ENCODE measurements at regions not wholly inside any gene's neighbourhood (a gene's known extent, or its start where the extent isn't known, plus 50 kb on each side); places are given as distances from the start of the nearest gene placed in this dataset.

DNA sequence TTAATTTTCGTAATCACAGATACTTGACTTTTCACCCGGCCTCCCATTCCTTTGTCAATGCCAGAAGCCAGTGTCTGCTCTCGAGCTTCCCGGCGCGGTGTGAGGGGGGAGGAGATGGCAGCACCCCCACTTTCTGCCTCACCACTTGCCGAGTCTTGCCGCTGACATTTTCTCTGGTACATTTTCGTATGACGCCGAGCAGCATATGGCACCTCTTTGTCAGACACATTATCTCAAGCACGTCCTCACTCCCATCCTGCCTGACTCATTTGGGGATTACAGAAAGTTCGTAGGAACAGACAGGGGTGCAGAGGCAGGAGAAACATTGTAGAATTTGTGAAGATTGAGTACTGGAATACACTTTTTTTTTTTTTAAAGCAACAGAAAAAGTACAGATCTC is 60.8 kb upstream of the SORCS3 start:
- no peaks in the 10 kb centered on the region for H3K9me3 ChIP-seq

DNA sequence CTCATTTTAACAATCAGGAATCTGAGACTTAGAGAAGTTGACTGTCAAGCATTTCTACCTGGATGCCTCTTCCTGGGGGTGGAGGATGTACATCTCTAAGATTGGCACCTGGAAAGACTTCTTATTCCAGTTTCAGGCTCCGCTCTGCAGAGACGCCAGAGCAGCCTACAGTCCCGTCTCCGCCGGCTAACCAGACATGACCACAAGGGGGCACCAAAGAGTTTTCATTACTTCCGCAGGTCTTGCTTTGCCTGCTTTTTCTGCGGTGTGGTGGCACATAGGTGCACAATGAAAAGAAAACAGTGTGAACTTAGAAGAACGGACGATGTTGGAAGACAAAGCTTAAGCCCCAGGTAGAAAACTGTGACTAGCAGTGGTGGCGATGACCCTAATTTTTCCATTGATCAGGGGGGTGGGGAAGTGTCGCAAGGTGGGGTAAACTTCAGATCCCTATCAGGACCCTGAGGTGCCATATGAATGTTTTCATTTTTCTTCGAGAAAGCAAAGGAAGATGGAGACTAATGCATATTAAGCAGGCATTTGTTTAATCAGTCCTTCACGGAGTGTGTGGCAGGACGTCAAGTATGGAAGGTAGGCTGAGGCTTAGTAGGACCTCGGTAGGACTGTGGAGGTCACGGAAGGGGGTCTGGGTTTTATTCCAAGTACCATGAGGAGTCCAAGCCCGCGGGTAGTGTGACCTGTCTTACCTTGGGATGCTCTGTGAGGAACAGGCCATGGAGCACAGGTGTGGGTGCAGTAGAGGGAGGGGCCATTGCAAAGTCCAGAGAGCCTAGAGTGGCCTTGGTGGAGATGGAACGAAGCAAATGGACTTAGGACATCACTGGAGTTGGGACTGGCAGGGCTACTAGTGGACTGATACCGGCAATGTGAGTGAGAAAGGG is 60.1 kb upstream of the SORCS3 start:
- Histone ChIP-seq H3K27ac (no peak overlapping the region), H3K4me3 (no peak overlapping the region), H3K27me3 (no peaks in the 10 kb centered on the region), H3K36me3 (no peaks in the 10 kb centered on the region), H3K9me3 (no peaks in the 10 kb centered on the region), H3K4me1 (no peaks in the 10 kb centered on the region)
- peak; percentile 40 to 83 (median 58) for DNase-seq
- TF ChIP-seq, protein P1, sequence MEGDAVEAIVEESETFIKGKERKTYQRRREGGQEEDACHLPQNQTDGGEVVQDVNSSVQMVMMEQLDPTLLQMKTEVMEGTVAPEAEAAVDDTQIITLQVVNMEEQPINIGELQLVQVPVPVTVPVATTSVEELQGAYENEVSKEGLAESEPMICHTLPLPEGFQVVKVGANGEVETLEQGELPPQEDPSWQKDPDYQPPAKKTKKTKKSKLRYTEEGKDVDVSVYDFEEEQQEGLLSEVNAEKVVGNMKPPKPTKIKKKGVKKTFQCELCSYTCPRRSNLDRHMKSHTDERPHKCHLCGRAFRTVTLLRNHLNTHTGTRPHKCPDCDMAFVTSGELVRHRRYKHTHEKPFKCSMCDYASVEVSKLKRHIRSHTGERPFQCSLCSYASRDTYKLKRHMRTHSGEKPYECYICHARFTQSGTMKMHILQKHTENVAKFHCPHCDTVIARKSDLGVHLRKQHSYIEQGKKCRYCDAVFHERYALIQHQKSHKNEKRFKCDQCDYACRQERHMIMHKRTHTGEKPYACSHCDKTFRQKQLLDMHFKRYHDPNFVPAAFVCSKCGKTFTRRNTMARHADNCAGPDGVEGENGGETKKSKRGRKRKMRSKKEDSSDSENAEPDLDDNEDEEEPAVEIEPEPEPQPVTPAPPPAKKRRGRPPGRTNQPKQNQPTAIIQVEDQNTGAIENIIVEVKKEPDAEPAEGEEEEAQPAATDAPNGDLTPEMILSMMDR (IDR thresholded peaks at IDR 0.05): peak; percentile 41 to 74 (median 60)
- no peak for TF ChIP-seq POLR2A (IDR thresholded peaks at IDR 0.05)

More for the DNA sequence above, 60.8 kb upstream of the SORCS3 start:
- Histone ChIP-seq H3K27me3 (no peaks in the 10 kb centered on the region), H3K4me3 (no peak overlapping the region), H3K27ac (no peak overlapping the region), H3K4me1 (no peaks in the 10 kb centered on the region), H3K36me3 (no peaks in the 10 kb centered on the region)
- TF ChIP-seq, protein P1 (IDR thresholded peaks at IDR 0.05): no peak
- no peak for TF ChIP-seq POLR2A (IDR thresholded peaks at IDR 0.05)
- DNase-seq: no peak

DNA sequence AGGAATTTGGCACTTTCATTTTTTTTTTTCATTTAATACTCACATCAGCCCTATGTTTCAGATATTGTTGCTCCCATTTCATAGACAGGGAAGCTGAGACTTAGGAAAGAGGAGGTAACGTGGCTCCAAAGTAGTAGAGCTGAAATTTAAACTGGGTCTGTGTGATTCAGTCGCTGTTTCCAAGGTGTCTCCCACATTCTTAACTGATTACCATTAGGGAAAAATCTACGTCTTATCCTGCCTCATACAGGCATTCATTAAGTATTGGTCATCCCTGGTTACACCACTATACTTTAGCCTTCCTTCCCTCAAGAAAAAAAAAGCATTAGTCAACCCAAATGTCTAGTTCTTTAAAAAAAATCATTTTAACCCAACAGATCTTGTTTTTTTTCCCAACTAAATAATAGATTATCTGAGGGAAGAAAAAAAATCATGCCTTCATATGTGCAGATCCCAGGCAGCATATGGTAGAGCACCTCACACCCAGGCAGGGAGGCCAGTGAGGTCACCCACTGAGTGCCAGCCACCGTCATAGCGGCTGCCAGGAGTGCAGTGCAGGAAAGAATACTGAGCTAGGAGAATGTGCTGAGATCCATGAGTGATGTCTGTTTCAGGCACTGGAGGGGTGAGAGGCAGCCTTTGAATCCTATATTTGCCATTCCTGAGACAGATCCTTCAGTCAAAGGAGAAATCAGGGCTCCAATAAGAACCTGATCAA is 59.0 kb upstream of the SORCS3 start:
- Histone ChIP-seq H3K27me3 (no peaks in the 10 kb centered on the region), H3K27ac (no peak overlapping the region), H3K4me3 (no peak overlapping the region), H3K4me1 (no peaks in the 10 kb centered on the region), H3K9me3 (no peaks in the 10 kb centered on the region), H3K36me3 (no peaks in the 10 kb centered on the region)
- no peak for DNase-seq
- TF ChIP-seq, protein P1 (IDR thresholded peaks at IDR 0.05): no peak
- no peak for TF ChIP-seq POLR2A (IDR thresholded peaks at IDR 0.05)

DNA sequence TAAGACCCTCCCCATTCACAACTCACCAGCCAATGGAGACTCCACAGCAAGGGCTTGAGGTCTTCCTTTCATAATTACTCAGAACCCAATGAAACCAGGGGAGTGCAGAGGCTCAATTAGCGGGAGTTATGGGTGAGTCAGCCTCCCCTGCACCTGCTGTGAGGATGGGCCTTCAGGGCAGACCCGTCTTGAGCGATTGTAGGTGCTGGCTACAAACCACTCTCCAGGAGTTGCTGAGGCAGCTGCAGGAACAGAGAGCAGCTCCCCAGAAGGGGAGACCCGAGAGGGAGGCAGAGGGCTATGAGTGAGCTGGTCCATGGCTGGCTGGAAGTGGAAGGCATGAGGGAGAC is 58.5 kb upstream of the SORCS3 start:
- no peaks in the 10 kb centered on the region for H3K27me3 ChIP-seq
- H3K36me3 ChIP-seq: no peaks in the 10 kb centered on the region
- H3K9me3 ChIP-seq: no peaks in the 10 kb centered on the region
- no peaks in the 10 kb centered on the region for H3K4me1 ChIP-seq
- TF ChIP-seq, protein P1 (IDR thresholded peaks at IDR 0.05): no peak
- TF ChIP-seq POLR2A (IDR thresholded peaks at IDR 0.05): no peak
- no peak for DNase-seq
- H3K27ac ChIP-seq: no peak overlapping the region
- no peak overlapping the region for H3K4me3 ChIP-seq

DNA sequence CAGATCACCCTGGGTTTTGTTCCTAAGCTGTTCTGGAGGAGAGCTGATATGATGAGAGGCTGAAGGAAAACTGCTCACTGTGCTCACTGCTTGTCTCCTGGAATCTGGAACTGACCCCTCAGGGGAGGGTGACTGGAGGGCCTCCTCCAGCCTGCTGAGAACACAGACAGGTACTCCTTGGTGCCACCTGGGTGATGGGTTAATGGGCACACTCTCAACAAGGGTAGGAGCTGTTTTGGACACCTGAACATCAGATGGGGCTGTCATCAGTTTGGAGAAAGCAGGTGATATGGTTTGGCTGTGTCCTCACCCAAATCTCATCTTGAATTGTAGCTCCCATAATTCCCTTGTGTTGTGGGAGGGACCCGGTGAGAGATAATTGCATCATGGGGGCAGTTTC is 58.1 kb upstream of the SORCS3 start:
- no peaks in the 10 kb centered on the region for H3K36me3 ChIP-seq

More for the DNA sequence above, 58.1 kb upstream of the SORCS3 start:
- Histone ChIP-seq H3K9me3 (no peaks in the 10 kb centered on the region), H3K27me3 (no peaks in the 10 kb centered on the region), H3K27ac (no peak overlapping the region), H3K4me1 (no peaks in the 10 kb centered on the region), H3K4me3 (no peak overlapping the region)
- TF ChIP-seq, protein P1 (IDR thresholded peaks at IDR 0.05): no peak
- no peak for TF ChIP-seq POLR2A (IDR thresholded peaks at IDR 0.05)
- DNase-seq: no peak
